HAP-1 (cell line): ENCODE measurements at regions not wholly inside any gene's neighbourhood (a gene's known extent, or its start where the extent isn't known, plus 50 kb on each side); places are given as distances from the start of the nearest gene placed in this dataset.

Experiments
- DNase-seq, 2 experiments: peaks; one replicate each; pipeline ENCODE4 v3.0.0-alpha.2; 2016 to 2020; ENCODE audit warnings: low spot score in 2 of 2
- H3K27me3 ChIP-seq: fragments of 250-450 bp; sonication (Bioruptor Pico); 2 replicates; pipeline ENCODE4 v1.5.1; 2020; ENCODE audit warnings: low read depth, mild to moderate bottlenecking, moderate library complexity
- H3K36me3 ChIP-seq: fragments of 250-450 bp; sonication (Bioruptor Pico); replicated peaks from 2 replicates; pipeline ENCODE4 v1.5.1; 2020; ENCODE audit warnings: mild to moderate bottlenecking
- H3K4me1 ChIP-seq: fragments of 250-450 bp; sonication (Bioruptor Pico); 2 replicates; pipeline ENCODE4 v1.5.1; 2020; ENCODE audit warnings: mild to moderate bottlenecking
- H3K4me3 ChIP-seq: fragments of 250-450 bp; sonication (Bioruptor Pico); 2 replicates; pipeline ENCODE4 v1.5.1; 2020; ENCODE audit warnings: mild to moderate bottlenecking, moderate library complexity
- H3K9me3 ChIP-seq: fragments of 250-450 bp; sonication (Bioruptor Pico); 2 replicates; pipeline ENCODE4 v1.5.1; 2020; ENCODE audit warnings: mild to moderate bottlenecking, moderate library complexity
- in situ Hi-C: fragments of 300-500 bp; cut with MboI; formaldehyde crosslinking; loops from 3 replicates; pipeline ENCODE4 v1.14.3; 2020; ENCODE audit warnings: low sequenced_read_pairs, inconsistent platforms, mixed read lengths

- Histone ChIP-seq H3K9me3 (no peaks in the 10 kb centered on the region), H3K4me1 (peaks cover 6% of the 10 kb centered on the region), H3K4me3 (no peak overlapping the region), H3K36me3 (no peaks in the 10 kb centered on the region), H3K27me3 (peaks cover 6% of the 10 kb centered on the region; the same call in 1 of the 2 replicates)
- in situ Hi-C loops, result no loop called here
- DNase-seq, result no peak
Observed at GRCh38 chr1:19591482-19592091, 52.5 kb upstream of the NBL1 start.

- in situ Hi-C loops, result no loop called here
- Histone ChIP-seq H3K4me1 (no peaks in the 10 kb centered on the region), H3K27me3 (0 out of 2 replicates have a peak, but pooled peaks cover 2% of the 10 kb centered on the region), H3K9me3 (no peaks in the 10 kb centered on the region; the same call in 1 of the 2 replicates), H3K36me3 (no peaks in the 10 kb centered on the region), H3K4me3 (no peak overlapping the region)
- no peak for DNase-seq
Observed at GRCh38 chr1:19585507-19585906, 58.6 kb upstream of the NBL1 start.

GRCh38 chr1:19582318-19582717, 61.8 kb upstream of the NBL1 start:
- H3K9me3 ChIP-seq, result no peaks in the 10 kb centered on the region; the same call in 1 of the 2 replicates
- H3K36me3 ChIP-seq, result no peaks in the 10 kb centered on the region
- no peaks in the 10 kb centered on the region for H3K27me3 ChIP-seq
- peak; percentile 15 to 74 for DNase-seq
- H3K4me3 ChIP-seq, result no peak overlapping the region
- in situ Hi-C loops, result no loop called here
- H3K4me1 ChIP-seq, result no peaks in the 10 kb centered on the region

GRCh38 chr1:19581381-19581780, 62.7 kb upstream of the NBL1 start:
- no peaks in the 10 kb centered on the region for H3K27me3 ChIP-seq

GRCh38 chr1:19577561-19577960, 66.5 kb upstream of the NBL1 start:
- in situ Hi-C loops, result no loop called here
- H3K9me3 ChIP-seq, result no peaks in the 10 kb centered on the region
- no peak overlapping the region for H3K4me3 ChIP-seq
- H3K27me3 ChIP-seq, result no peaks in the 10 kb centered on the region
- DNase-seq, result no peak
- no peaks in the 10 kb centered on the region for H3K4me1 ChIP-seq
- no peaks in the 10 kb centered on the region for H3K36me3 ChIP-seq

More at GRCh38 chr1:19581381-19581780, 62.7 kb upstream of the NBL1 start:
- Histone ChIP-seq H3K36me3 (no peaks in the 10 kb centered on the region), H3K4me1 (no peaks in the 10 kb centered on the region), H3K9me3 (no peaks in the 10 kb centered on the region; the same call in 1 of the 2 replicates), H3K4me3 (no peak overlapping the region)
- in situ Hi-C loops, result no loop called here
- DNase-seq, result no peak

GRCh38 chr1:19577036-19577435, 67.1 kb upstream of the NBL1 start:
- Histone ChIP-seq H3K36me3 (no peaks in the 10 kb centered on the region), H3K9me3 (no peaks in the 10 kb centered on the region), H3K4me1 (no peaks in the 10 kb centered on the region), H3K4me3 (no peak overlapping the region), H3K27me3 (no peaks in the 10 kb centered on the region)
- in situ Hi-C loops, result no loop called here
- DNase-seq, result no peak

GRCh38 chr1:19569786-19570185, 74.3 kb upstream of the NBL1 start:
- peaks cover 3% of the 10 kb centered on the region; the same call in 1 of the 2 replicates for H3K27me3 ChIP-seq
- in situ Hi-C loops, result no loop called here
- DNase-seq, result no peak
- no peaks in the 10 kb centered on the region for H3K4me1 ChIP-seq
- no peaks in the 10 kb centered on the region for H3K9me3 ChIP-seq
- H3K36me3 ChIP-seq, result no peaks in the 10 kb centered on the region
- no peak overlapping the region for H3K4me3 ChIP-seq

GRCh38 chr1:19567041-19567440, 77.1 kb upstream of the NBL1 start:
- in situ Hi-C loops, result no loop called here
- Histone ChIP-seq H3K27me3 (peaks cover 3% of the 10 kb centered on the region; the same call in 1 of the 2 replicates), H3K9me3 (no peaks in the 10 kb centered on the region), H3K4me1 (no peaks in the 10 kb centered on the region), H3K36me3 (no peaks in the 10 kb centered on the region), H3K4me3 (no peak overlapping the region)
- DNase-seq, result no peak

GRCh38 chr1:19564366-19564765, 79.0 kb upstream of the CAPZB start:
- Histone ChIP-seq H3K9me3 (no peaks in the 10 kb centered on the region), H3K4me1 (no peaks in the 10 kb centered on the region), H3K36me3 (no peaks in the 10 kb centered on the region), H3K4me3 (no peak overlapping the region), H3K27me3 (0 out of 2 replicates have a peak, but pooled peaks cover under 1% of the 10 kb centered on the region)
- DNase-seq, result no peak
- in situ Hi-C loops, result no loop called here

GRCh38 chr1:19563324-19564097, 78.2 kb upstream of the CAPZB start:
- H3K4me3 ChIP-seq, result no peak overlapping the region
- no peak for DNase-seq
- no peaks in the 10 kb centered on the region for H3K36me3 ChIP-seq
- H3K27me3 ChIP-seq, result peaks cover 7% of the 10 kb centered on the region; the same call in 1 of the 2 replicates
- no peaks in the 10 kb centered on the region for H3K4me1 ChIP-seq
- in situ Hi-C loops, result no loop called here
- H3K9me3 ChIP-seq, result no peaks in the 10 kb centered on the region

GRCh38 chr1:19562847-19563246, 77.5 kb upstream of the CAPZB start:
- no peak for DNase-seq
- Histone ChIP-seq H3K4me1 (no peaks in the 10 kb centered on the region), H3K4me3 (no peak overlapping the region), H3K9me3 (no peaks in the 10 kb centered on the region), H3K27me3 (peaks cover 13% of the 10 kb centered on the region; the same call in 1 of the 2 replicates), H3K36me3 (no peaks in the 10 kb centered on the region)
- in situ Hi-C loops, result no loop called here

GRCh38 chr1:19560480-19560879, 75.1 kb upstream of the CAPZB start:
- Histone ChIP-seq H3K4me3 (no peak overlapping the region), H3K4me1 (no peaks in the 10 kb centered on the region), H3K9me3 (no peaks in the 10 kb centered on the region), H3K36me3 (no peaks in the 10 kb centered on the region), H3K27me3 (peaks cover 20% of the 10 kb centered on the region)
- in situ Hi-C loops, result no loop called here
- DNase-seq, result no peak

GRCh38 chr1:19559641-19560040, 74.3 kb upstream of the CAPZB start:
- in situ Hi-C loops, result no loop called here
- H3K36me3 ChIP-seq, result no peaks in the 10 kb centered on the region
- no peak for DNase-seq
- peaks cover 20% of the 10 kb centered on the region for H3K27me3 ChIP-seq
- H3K4me1 ChIP-seq, result no peaks in the 10 kb centered on the region
- no peaks in the 10 kb centered on the region for H3K9me3 ChIP-seq
- H3K4me3 ChIP-seq, result no peak overlapping the region

GRCh38 chr1:19557609-19558051, 72.3 kb upstream of the CAPZB start:
- in situ Hi-C loops, result no loop called here
- Histone ChIP-seq H3K27me3 (peaks cover 20% of the 10 kb centered on the region), H3K9me3 (no peaks in the 10 kb centered on the region), H3K36me3 (no peaks in the 10 kb centered on the region), H3K4me1 (no peaks in the 10 kb centered on the region), H3K4me3 (no peak overlapping the region)
- no peak for DNase-seq
